ENCODE measurements at regions not wholly inside any gene's neighbourhood (a gene's known extent, or its start where the extent isn't known, plus 50 kb on each side); places are given as distances from the start of the nearest gene placed in this dataset.

DNA sequence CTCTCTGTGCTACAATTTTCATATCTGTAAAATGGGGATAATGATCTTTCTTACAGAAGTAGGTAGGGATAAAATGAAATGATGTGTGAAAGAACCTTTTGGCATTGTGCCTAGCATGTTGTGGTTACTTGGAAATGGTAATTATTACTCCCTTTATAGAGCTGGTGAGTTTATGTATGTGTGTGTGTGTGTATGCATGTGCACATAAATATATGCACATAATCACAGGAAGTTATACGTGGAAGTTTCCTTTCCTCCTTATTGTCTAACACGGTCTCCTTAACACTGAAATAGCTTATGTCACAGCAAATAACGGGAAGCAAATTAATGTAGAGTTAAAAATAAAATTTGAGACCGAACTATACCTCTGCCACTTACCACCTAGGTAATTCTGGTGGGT is 163.7 kb upstream of the ZBED5 start:
- TF ChIP-seq GATA2 (IDR thresholded peaks at IDR 0.05; ENCODE audit: low read depth, low read length): no peak
- no peak for TF ChIP-seq GATA3 (IDR thresholded peaks at IDR 0.05; ENCODE audit: low read depth, low read length)

DNA sequence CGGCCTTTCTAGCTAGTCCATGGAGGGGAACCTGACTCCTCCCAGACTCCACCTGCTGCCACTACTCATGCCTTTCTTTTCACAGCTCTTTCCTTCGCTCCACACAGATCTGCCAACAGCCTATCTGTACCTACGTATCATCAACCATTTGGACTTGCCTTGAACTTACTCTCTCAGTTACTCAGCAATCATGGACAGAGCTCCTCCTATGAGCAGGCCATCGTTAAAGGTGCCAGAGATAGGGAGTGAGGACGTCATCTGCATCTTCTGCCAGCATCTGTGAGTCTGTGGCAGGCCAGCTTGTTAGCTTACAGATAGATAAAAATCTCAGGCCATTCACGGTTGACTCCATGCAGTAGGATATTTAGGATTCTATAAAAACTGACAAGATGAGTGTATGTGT is 162.9 kb upstream of the ZBED5 start:
- TF ChIP-seq GATA3 (IDR thresholded peaks at IDR 0.05; ENCODE audit: low read depth, low read length): peak; percentile 63; the same call in 1 of the 2 replicates
- TF ChIP-seq GATA2 (IDR thresholded peaks at IDR 0.05; ENCODE audit: low read depth, low read length): peak; percentile 82

DNA sequence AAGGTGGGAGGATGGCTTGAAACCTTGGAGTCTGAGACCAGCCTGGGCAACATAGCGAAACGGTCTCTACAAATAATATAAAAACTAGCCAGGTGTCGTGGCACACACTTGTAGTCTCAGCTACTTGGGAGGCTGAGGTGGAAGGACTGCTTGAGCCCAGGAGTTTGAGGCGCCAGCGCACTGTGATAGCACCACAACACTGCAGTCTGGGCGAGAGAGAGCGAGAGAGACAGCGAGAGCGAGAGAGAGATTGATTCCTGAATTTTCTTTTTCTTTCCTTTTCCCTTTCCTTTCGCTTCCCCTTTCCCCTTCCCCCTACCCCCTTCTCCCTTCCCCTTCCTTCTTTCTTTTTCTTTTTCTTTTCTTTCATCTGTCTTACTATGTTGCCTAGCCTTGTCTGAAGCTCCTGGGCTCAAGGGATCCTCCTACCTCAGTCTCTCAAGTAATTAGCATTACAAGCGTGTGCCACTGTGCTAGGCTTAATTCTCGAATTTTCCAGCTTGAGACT is 162.4 kb upstream of the ZBED5 start:
- TF ChIP-seq GATA3 (IDR thresholded peaks at IDR 0.05; ENCODE audit: low read depth, low read length): no peak
- TF ChIP-seq GATA2 (IDR thresholded peaks at IDR 0.05; ENCODE audit: low read depth, low read length): no peak

DNA sequence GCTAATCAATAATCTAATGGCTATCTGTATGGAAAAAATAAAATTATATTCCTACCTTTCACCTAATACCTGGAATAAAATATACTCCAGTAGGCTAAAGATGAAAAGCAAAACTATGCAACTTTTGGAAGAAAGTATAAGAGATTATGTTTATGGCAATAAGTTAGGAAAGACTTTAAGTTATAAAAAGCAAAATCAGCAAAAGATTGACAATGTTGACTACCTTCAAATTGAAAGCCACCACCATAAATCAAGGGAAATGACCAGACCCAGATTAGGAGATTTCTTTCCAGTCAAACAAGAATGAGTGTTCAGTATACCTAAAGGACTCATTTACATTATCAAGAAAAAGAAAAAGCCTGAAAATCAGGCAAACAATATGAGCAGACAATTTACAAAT is 159.1 kb upstream of the ZBED5 start:
- TF ChIP-seq GATA2 (IDR thresholded peaks at IDR 0.05; ENCODE audit: low read depth, low read length): no peak
- no peak for TF ChIP-seq GATA3 (IDR thresholded peaks at IDR 0.05; ENCODE audit: low read depth, low read length)

DNA sequence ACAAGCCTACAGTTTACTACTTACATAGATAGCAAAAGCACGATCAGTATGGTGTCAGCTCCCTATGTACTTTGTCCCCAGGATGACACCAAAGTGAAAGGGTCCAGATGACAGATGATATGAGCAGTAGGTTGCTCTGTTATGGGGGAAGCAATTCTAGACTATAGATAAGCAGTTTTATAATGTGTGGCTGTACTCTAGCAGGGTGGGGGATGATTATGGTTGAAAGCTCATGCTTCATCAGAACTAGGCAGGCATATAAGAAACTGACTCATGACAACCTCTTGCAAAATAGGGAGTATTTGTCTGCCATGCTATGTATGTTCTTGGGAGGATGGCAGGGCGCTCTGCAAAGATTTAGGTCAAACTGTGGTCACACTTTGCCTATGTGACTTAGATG is 158.2 kb upstream of the ZBED5 start:
- TF ChIP-seq GATA2 (IDR thresholded peaks at IDR 0.05; ENCODE audit: low read depth, low read length) (peak; percentile 43; the same call in 1 of the 2 replicates), GATA3 (IDR thresholded peaks at IDR 0.05; ENCODE audit: low read depth, low read length) (no peak)

DNA sequence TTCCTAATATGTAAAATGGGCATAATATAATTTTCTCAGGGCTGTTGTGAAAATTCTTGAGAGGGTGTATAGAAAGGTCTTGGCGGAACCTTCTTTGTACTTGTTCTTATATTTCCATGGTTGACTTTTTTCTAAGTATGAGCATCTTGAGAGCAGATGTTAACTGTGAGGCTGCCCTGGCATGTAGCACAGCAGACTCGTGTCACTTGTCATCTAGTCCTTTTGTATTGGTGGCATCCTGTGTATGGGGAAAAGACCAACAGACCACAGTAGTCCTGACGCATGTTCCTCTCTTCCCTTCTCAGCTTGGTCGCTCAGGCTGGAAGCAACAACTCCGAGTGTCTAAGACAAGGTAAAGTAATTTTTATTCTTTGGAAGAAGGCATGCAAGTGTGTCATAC is 153.8 kb upstream of the ZBED5 start:
- TF ChIP-seq GATA2 (IDR thresholded peaks at IDR 0.05; ENCODE audit: low read depth, low read length): no peak

DNA sequence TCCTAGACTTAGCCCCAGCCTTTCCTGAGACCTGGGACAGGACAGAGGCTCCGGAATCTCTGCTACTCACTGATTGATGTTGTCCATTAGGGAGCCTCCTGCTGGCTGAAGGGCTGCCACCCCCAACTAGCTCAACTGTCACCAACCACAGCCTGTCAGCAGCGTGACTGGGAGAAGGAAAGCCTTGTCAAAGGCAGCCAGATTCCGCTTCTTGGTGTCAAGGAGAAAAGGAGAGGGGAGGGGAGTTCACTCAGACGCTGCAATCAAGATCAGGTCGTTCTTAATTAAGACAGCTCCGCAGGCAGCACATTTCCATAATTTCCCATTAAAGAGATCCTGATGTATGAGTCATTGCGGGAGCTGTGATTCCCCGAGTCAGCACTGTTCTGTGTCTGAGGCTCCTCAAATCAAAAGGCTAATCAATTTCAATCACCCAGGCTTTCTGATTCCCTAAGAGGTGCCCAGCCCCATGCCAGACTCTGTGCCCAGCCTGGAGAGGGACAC is 152.8 kb upstream of the ZBED5 start:
- no peak for TF ChIP-seq GATA2 (IDR thresholded peaks at IDR 0.05; ENCODE audit: low read depth, low read length)
- no peak for TF ChIP-seq GATA3 (IDR thresholded peaks at IDR 0.05; ENCODE audit: low read depth, low read length)

DNA sequence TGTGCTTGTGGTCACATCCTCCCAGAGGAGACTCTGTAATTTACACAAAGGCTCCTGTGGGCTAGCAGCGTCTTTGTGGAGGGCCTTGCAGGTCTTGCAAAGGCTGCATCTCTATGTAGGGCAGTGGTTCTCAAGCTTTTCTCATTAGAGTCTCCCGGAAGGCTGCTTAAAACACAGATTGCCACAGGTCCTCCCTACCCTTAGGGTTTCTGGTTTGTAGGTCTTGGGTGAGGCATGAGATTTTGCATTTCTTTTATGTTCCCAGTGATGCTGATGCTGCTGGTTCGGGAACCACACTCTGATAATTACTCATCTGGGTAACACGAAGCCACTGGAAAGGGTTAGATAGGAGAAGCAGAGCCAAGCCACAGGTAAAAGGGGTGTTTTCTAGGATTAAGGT is 151.3 kb upstream of the ZBED5 start:
- TF ChIP-seq GATA3 (IDR thresholded peaks at IDR 0.05; ENCODE audit: low read depth, low read length) (no peak), GATA2 (IDR thresholded peaks at IDR 0.05; ENCODE audit: low read depth, low read length) (no peak)

DNA sequence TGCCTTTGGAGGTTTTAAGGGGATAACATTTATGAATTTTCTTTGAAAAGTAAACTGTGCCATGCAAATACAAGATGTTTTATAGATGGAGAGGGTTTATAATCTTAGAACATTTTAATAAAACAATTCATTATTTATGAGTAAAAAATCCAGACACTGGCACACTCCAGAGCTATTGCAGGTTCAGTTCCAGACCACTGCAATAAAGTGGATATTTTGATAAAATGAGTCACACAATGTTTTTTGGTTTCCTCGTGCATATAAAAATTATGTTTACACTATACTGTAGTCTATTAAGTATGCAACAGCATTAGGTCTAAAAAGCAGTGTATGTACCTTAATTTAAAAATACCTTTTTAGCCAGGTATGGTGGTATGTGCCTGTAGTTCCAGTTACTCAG is 146.2 kb upstream of the ZBED5 start:
- TF ChIP-seq GATA2 (IDR thresholded peaks at IDR 0.05; ENCODE audit: low read depth, low read length) (no peak), GATA3 (IDR thresholded peaks at IDR 0.05; ENCODE audit: low read depth, low read length) (no peak)

DNA sequence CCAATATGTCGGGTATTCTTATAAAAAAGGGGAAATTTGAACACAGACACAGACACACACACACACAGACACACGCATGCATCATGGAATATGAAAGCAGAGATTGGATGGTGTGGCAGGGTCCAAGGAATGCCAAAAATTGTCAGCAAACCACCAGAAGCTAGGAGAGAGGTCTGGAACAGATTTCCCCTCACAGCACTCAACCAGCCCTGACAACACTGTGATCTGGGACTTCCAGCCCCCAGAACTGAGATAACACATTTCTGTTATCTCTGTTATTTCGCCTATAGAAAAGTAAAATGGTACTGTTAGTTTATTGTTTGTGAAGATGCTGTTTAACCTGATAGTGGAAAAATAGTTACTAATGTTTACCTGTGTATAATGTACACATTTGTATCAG is 145.4 kb upstream of the ZBED5 start:
- TF ChIP-seq GATA2 (IDR thresholded peaks at IDR 0.05; ENCODE audit: low read depth, low read length): peak; percentile 60
- TF ChIP-seq GATA3 (IDR thresholded peaks at IDR 0.05; ENCODE audit: low read depth, low read length): no peak; the same call in 1 of the 2 replicates

DNA sequence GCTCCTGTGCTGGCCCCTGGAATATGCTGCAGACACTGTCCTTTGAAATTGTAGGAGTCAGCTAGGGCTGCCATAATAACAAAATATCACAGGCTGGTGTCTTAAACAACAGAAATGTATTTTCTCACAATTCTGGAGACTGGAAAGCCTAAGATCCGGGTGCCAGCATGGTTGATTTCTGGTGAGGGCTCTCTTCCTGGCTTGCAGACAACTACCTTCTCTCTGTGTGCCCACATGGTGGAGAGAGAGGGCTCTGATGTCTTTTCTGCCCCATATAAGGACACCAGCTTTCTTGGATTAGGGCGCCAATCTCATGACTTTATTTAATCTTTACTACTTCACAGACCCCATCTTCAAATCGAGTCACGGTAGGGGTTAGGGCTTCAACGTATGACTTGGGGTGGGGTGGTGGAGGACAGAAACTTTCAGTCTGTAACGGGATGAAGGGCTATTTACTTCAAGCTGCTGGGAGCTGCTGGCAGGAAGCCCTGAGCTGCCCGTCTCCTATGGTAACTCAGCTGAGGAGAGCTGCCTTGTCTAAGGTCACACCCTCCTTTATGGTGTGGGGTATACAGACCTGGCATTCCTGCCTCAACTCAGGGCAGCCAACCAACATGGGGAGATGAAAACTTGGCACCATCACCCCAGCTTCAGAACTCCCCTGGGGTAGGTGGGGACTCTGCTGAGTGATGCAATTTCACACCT is 142.9 kb upstream of the ZBED5 start:
- TF ChIP-seq GATA2 (IDR thresholded peaks at IDR 0.05; ENCODE audit: low read depth, low read length): no peak
- TF ChIP-seq GATA3 (IDR thresholded peaks at IDR 0.05; ENCODE audit: low read depth, low read length): no peak

DNA sequence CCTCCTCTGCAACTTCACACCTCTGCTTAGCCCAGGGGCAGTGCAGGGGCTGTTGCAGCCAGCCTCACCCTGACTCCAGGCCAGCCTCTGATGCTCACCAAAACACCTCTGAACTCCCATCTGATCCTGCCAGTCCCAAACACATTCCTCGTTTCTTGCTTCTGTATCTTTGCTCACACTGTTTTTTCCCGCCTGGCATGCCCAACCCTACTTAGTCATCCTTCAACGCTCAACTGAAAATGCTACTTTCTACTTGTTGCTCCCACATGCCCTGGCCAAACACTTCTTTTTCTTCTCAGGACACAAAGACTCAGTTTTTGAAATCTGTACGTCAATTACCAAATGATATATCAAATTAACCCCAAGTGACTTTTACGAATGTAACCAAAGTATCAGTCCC is 140.8 kb upstream of the ZBED5 start:
- TF ChIP-seq GATA2 (IDR thresholded peaks at IDR 0.05; ENCODE audit: low read depth, low read length): no peak
- TF ChIP-seq GATA3 (IDR thresholded peaks at IDR 0.05; ENCODE audit: low read depth, low read length): no peak

DNA sequence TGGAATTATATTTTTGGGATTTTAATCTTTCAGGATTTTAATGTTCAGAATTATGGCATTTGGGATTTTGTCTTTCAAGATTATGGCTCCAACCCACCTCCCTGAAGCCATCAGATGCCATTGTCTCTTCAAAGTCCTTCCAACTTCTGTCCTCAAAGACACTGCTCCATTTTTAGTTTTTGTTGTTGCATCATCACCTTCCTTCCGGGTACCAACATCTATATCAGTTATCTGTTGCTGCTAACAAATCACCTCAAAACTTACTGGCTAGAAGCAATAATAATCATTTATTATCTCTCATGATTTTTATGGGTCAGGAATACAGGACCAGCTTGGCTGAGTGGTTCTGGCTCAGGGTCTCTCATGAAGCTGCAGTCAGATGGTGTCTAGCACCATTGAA is 138.8 kb upstream of the ZBED5 start:
- no peak for TF ChIP-seq GATA3 (IDR thresholded peaks at IDR 0.05; ENCODE audit: low read depth, low read length)
- TF ChIP-seq GATA2 (IDR thresholded peaks at IDR 0.05; ENCODE audit: low read depth, low read length): no peak

DNA sequence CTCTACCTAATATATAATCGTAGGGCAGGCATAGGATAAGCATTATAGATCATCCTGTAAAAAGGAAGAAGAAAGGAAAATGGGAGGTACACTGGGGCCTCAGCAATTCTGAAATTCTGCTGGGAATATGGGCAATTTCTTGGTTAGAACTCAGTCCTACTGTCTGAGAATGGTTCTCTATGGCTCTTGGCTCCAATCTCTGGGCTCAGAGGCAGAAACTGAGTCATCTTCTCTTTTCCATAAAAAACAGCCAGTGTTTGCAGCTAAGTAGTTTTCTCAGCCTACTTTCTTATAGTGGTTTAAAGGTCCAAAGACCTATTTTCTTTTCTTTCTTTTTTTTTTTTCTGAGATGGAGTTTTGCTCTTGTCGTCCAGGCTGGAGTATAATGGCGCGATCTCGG is 135.8 kb upstream of the ZBED5 start:
- no peak for TF ChIP-seq GATA3 (IDR thresholded peaks at IDR 0.05; ENCODE audit: low read depth, low read length)
- TF ChIP-seq GATA2 (IDR thresholded peaks at IDR 0.05; ENCODE audit: low read depth, low read length): no peak

DNA sequence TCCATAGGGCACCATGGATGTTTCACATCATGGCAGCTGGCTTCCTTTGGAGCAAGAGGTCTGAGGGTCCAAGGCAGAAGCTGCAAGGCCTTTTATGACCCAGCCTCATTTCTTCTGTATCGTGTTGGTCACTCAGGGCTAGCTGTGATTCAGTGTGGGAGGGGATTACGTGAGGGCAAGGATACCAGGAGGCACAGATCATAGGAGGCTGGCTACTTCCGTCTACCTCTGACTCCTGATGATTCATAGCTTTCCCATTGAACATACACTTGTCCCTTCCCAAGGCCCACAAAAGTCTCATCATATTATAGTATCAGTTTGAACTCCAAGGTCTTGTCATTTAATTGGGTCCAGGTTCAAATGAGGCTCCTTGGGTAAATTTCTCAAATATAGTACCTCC is 135.3 kb upstream of the ZBED5 start:
- TF ChIP-seq GATA3 (IDR thresholded peaks at IDR 0.05; ENCODE audit: low read depth, low read length): no peak
- no peak for TF ChIP-seq GATA2 (IDR thresholded peaks at IDR 0.05; ENCODE audit: low read depth, low read length)

Measured in SH-SY5Y (cell line).